ENCODE measurements at regions not wholly inside any gene's neighbourhood (a gene's known extent, or its start where the extent isn't known, plus 50 kb on each side); places are given as distances from the start of the nearest gene placed in this dataset.
A peak's percentile ranks its signal among the peaks of the same experiment; 100 is the strongest.

DNA sequence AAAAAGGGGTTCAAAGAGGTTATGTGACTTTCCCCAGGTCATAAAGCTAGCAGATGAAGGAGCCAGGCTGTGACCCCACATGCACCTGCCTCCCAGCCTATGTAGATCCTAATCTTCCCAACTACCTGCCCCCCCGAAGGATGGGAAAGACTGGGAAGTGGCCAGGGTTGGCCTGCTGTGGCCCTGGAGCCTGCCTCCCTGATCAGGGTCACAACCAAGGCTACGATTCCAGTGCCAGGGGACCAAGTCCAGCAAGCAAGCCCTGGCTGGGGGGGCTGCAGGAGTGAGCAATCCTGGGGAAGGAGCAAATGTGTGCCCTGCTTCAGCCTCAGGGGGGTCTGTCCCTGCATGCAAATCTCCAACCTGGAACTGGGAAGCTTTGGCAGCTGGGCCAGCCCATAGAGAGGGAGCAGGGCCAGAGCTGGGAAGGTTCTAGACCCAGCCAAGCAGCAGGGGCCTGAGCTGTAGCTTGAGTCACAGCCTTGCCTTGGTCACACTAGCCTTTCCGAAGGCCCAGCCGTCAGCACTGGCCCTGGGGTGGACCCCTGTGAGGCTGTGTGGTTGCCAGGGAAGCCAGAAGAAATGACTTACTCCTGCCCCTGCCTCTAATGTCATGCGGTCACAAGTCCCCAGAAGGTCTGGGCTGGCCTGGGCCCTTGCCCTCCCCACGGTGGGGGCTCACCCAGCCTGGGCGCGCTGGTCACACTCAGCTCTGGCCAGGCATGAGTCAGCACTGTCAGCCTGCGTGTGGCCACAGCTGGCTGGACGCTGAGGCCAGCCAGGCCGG lies 96.4 kb upstream of the ZMIZ1 start:
- peak overlapping the region; percentile 81 for H2AK5ac ChIP-seq (ENCODE audit: low read length)
- peak overlapping the region; percentile 59 for H3K23ac ChIP-seq (ENCODE audit: low read length)
- no peak overlapping the region for H3K4me2 ChIP-seq (ENCODE audit: low read length)
- no peaks in the 10 kb centered on the region for H3K27me3 ChIP-seq (ENCODE audit: insufficient read depth, low read length, poor library complexity)
- H3K18ac ChIP-seq (ENCODE audit: low read length): peak overlapping the region; percentile 42
- no peaks in the 10 kb centered on the region for H3K36me3 ChIP-seq (ENCODE audit: control insufficient read depth, insufficient read depth, low read length)
- H3K4me1 ChIP-seq (ENCODE audit: control insufficient read depth, low read depth, low read length): peaks cover 14% of the 10 kb centered on the region
- H3K9ac ChIP-seq (ENCODE audit: low read length): peak overlapping the region; percentile 81
- H3K27ac ChIP-seq (ENCODE audit: low read depth, low read length): peak overlapping the region; percentile 86
- no peaks in the 10 kb centered on the region for H3K79me1 ChIP-seq (ENCODE audit: low read length)
- H3K4me3 ChIP-seq (ENCODE audit: low read length): no peak overlapping the region
- H2BK5ac ChIP-seq (ENCODE audit: low read length): peak overlapping the region; percentile 94
- peak overlapping the region; percentile 97 for H3K4ac ChIP-seq (ENCODE audit: low read depth, low read length)
- peak overlapping the region; percentile 29 for H2BK120ac ChIP-seq (ENCODE audit: low read depth, low read length)
- H4K5ac ChIP-seq (ENCODE audit: low read length): peak overlapping the region; percentile 21
- H4K8ac ChIP-seq (ENCODE audit: low read depth, low read length): no peak overlapping the region
- WGBS (ENCODE audit: extremely low coverage, insufficient coverage, low lambda C conversion rate): no CpG with 5 or more reads among the region's 11 CpGs
- no peaks in the 10 kb centered on the region for H3K79me2 ChIP-seq (ENCODE audit: control insufficient read depth, insufficient read depth, low read length)
- H2BK15ac ChIP-seq (replicated peaks; ENCODE audit: low read depth): no peak overlapping the region
- peak; percentile 69 for DNase-seq
- H3K56ac ChIP-seq (ENCODE audit: low read length): peak overlapping the region; percentile 89

DNA sequence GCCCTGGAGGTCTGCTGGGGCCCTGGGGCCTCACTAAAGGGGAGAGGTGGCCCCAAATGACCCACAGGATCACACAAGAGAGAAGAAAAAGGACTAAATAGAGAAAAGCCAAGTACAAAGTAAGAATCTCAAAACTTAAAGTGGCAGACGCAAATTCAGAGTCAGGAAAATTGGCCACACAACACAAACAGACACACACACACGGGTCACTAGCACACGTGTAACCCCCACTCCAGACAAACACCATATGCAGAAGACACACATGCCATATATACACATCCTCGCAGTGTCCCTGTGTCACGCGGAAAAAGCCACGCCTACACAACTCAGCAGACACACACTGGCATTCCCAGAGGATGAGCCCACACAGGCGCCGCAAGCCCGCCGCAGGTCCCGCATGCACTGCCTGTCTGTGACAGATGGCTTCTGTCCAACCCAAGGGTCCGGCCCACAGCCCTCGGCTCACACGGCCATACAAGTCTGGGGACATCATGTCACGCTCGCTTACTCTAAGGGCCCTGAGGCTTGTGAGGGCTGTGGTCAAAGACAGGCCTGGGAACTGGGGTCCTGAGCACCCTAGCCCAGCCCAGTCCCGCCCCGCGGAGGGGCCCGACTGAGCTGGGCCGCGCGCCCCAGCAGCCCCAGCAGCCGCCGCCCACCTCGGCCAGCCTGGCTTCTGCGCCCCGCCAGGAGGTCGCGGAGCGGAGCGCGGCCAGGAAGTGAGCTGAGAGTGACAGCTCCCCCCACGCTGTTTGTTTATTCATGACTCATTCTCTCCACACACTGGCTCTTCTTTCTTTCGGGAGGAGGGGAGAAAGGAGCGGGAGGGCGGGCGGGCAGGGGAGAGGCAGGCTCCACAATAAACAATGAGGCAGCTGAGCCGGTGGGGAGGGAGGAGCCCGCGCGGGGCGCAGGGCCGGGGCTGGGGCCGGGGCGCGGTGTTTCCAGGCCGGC lies 95.5 kb upstream of the ZMIZ1 start:
- H3K27me3 ChIP-seq (ENCODE audit: insufficient read depth, low read length, poor library complexity): no peaks in the 10 kb centered on the region
- H3K4me1 ChIP-seq (ENCODE audit: control insufficient read depth, low read depth, low read length): peaks cover 14% of the 10 kb centered on the region
- H3K79me1 ChIP-seq (ENCODE audit: low read length): no peaks in the 10 kb centered on the region
- peak overlapping the region; percentile 21 for H4K5ac ChIP-seq (ENCODE audit: low read length)
- peak overlapping the region; percentile 65 for H3K4me2 ChIP-seq (ENCODE audit: low read length)
- H3K79me2 ChIP-seq (ENCODE audit: control insufficient read depth, insufficient read depth, low read length): no peaks in the 10 kb centered on the region
- H2BK15ac ChIP-seq (replicated peaks; ENCODE audit: low read depth): no peak overlapping the region
- peak overlapping the region; percentile 99 for H2AK5ac ChIP-seq (ENCODE audit: low read length)
- no peak overlapping the region for H4K8ac ChIP-seq (ENCODE audit: low read depth, low read length)
- peak overlapping the region; percentile 81 for H3K9ac ChIP-seq (ENCODE audit: low read length)
- peak overlapping the region; percentile 68 for H2BK120ac ChIP-seq (ENCODE audit: low read depth, low read length)
- peak overlapping the region; percentile 93 for H3K18ac ChIP-seq (ENCODE audit: low read length)
- H3K4ac ChIP-seq (ENCODE audit: low read depth, low read length): peak overlapping the region; percentile 97
- H3K23ac ChIP-seq (ENCODE audit: low read length): peak overlapping the region; percentile 59
- no peaks in the 10 kb centered on the region for H3K36me3 ChIP-seq (ENCODE audit: control insufficient read depth, insufficient read depth, low read length)
- no CpG with 5 or more reads among the region's 49 CpGs for WGBS (ENCODE audit: extremely low coverage, insufficient coverage, low lambda C conversion rate)
- DNase-seq: peak; percentile 98
- H3K4me3 ChIP-seq (ENCODE audit: low read length): no peak overlapping the region
- H3K56ac ChIP-seq (ENCODE audit: low read length): peak overlapping the region; percentile 89
- H2BK5ac ChIP-seq (ENCODE audit: low read length): peak overlapping the region; percentile 94
- peak overlapping the region; percentile 86 for H3K27ac ChIP-seq (ENCODE audit: low read depth, low read length)

DNA sequence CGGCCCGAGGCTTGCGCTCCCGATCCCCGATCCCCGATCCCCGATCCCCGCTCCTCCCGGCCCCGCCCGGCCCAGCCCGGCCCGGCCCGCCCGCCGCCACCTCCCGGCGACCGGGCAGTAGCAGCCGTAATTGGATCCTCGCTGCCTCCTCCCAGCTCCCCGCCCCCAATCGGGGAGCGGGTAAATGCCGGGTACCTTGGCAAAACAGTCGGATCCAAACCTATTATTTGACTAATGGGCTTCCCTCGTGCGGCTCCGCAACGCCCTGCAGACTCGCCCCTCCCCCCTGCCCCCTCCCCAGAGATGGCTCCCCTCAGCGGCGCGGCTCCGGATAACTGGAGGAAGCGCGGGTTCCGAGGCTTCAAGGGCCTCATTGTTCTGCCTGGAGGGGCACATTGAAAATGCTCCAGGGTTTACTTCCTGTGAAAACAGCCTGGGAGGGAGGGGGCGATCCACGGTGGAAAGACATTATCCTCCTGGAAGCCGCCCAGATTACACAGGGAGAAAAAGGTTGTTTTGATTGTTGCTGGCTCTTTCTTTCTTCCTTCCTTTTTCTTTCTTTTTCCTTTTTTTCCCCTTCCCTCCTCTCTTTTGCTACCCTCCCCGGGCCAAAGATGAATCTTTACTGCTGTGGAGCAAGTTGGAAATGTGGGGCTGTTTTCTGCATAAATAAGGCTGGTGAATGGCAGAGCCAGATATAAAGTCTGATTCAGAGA lies 94.7 kb upstream of the ZMIZ1 start:
- peak overlapping the region; percentile 68 for H2BK120ac ChIP-seq (ENCODE audit: low read depth, low read length)
- H3K4me2 ChIP-seq (ENCODE audit: low read length): peak overlapping the region; percentile 6
- peaks cover 14% of the 10 kb centered on the region for H3K4me1 ChIP-seq (ENCODE audit: control insufficient read depth, low read depth, low read length)
- H3K18ac ChIP-seq (ENCODE audit: low read length): peak overlapping the region; percentile 93
- no CpG with 5 or more reads among the region's 42 CpGs for WGBS (ENCODE audit: extremely low coverage, insufficient coverage, low lambda C conversion rate)
- H3K27ac ChIP-seq (ENCODE audit: low read depth, low read length): peak overlapping the region; percentile 86
- no peak overlapping the region for H3K4me3 ChIP-seq (ENCODE audit: low read length)
- H2BK5ac ChIP-seq (ENCODE audit: low read length): peak overlapping the region; percentile 52
- no peaks in the 10 kb centered on the region for H3K36me3 ChIP-seq (ENCODE audit: control insufficient read depth, insufficient read depth, low read length)
- H2AK5ac ChIP-seq (ENCODE audit: low read length): peak overlapping the region; percentile 9
- peak; percentile 95 for DNase-seq
- H4K5ac ChIP-seq (ENCODE audit: low read length): no peak overlapping the region
- H3K79me2 ChIP-seq (ENCODE audit: control insufficient read depth, insufficient read depth, low read length): no peaks in the 10 kb centered on the region
- H4K8ac ChIP-seq (ENCODE audit: low read depth, low read length): no peak overlapping the region
- peak overlapping the region; percentile 40 for H3K4ac ChIP-seq (ENCODE audit: low read depth, low read length)
- peak overlapping the region; percentile 45 for H3K9ac ChIP-seq (ENCODE audit: low read length)
- no peak overlapping the region for H3K23ac ChIP-seq (ENCODE audit: low read length)
- no peaks in the 10 kb centered on the region for H3K79me1 ChIP-seq (ENCODE audit: low read length)
- no peaks in the 10 kb centered on the region for H3K27me3 ChIP-seq (ENCODE audit: insufficient read depth, low read length, poor library complexity)
- H3K56ac ChIP-seq (ENCODE audit: low read length): peak overlapping the region; percentile 82
- no peak overlapping the region for H2BK15ac ChIP-seq (replicated peaks; ENCODE audit: low read depth)

DNA sequence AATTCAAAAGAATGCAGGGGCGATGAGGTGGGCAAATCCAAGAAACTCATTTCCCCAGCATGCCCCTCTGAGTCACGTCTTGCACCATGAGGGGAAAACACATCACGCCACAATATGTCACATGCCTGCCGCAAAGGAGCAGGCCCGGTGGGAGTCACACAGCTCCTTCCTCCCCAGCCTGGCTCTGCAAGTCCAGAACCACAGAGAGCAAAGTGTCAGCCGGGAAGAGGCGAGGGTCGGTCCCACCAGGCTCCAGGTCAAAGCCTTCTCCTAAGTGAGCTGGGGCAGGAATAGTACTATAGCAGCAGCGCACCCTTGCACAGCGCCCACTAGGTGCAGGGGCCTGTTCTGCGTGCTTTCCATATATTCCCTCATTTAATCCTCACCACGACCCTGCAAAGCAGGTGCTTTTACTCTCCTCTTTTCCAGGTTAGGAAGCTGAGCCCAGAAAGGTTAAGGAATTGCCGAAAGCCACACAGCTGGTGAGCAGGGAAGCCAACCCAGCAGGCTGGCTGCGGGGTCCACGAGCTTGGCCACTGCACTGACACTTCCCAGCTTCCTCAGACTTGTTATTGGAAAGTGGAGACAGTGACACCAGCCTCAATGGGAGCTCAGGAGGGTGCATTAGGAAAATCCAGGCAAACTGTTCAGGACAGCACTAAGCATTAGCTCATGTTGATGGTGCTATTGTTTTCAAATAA lies 94.0 kb upstream of the ZMIZ1 start:
- peak overlapping the region; percentile 6 for H3K4me2 ChIP-seq (ENCODE audit: low read length)
- H2BK120ac ChIP-seq (ENCODE audit: low read depth, low read length): peak overlapping the region; percentile 2
- no peaks in the 10 kb centered on the region for H3K79me1 ChIP-seq (ENCODE audit: low read length)
- peak; percentile 92 for DNase-seq
- H4K8ac ChIP-seq (ENCODE audit: low read depth, low read length): no peak overlapping the region
- no CpG with 5 or more reads among the region's 15 CpGs for WGBS (ENCODE audit: extremely low coverage, insufficient coverage, low lambda C conversion rate)
- no peak overlapping the region for H3K4me3 ChIP-seq (ENCODE audit: low read length)
- no peaks in the 10 kb centered on the region for H3K27me3 ChIP-seq (ENCODE audit: insufficient read depth, low read length, poor library complexity)
- H3K23ac ChIP-seq (ENCODE audit: low read length): no peak overlapping the region
- peak overlapping the region; percentile 45 for H3K9ac ChIP-seq (ENCODE audit: low read length)
- H3K56ac ChIP-seq (ENCODE audit: low read length): peak overlapping the region; percentile 82
- peak overlapping the region; percentile 86 for H3K27ac ChIP-seq (ENCODE audit: low read depth, low read length)
- H2AK5ac ChIP-seq (ENCODE audit: low read length): peak overlapping the region; percentile 9
- peak overlapping the region; percentile 93 for H3K18ac ChIP-seq (ENCODE audit: low read length)
- H2BK15ac ChIP-seq (replicated peaks; ENCODE audit: low read depth): no peak overlapping the region
- H2BK5ac ChIP-seq (ENCODE audit: low read length): peak overlapping the region; percentile 52
- H3K79me2 ChIP-seq (ENCODE audit: control insufficient read depth, insufficient read depth, low read length): no peaks in the 10 kb centered on the region
- peaks cover 14% of the 10 kb centered on the region for H3K4me1 ChIP-seq (ENCODE audit: control insufficient read depth, low read depth, low read length)
- no peak overlapping the region for H4K5ac ChIP-seq (ENCODE audit: low read length)
- no peaks in the 10 kb centered on the region for H3K36me3 ChIP-seq (ENCODE audit: control insufficient read depth, insufficient read depth, low read length)
- peak overlapping the region; percentile 40 for H3K4ac ChIP-seq (ENCODE audit: low read depth, low read length)

DNA sequence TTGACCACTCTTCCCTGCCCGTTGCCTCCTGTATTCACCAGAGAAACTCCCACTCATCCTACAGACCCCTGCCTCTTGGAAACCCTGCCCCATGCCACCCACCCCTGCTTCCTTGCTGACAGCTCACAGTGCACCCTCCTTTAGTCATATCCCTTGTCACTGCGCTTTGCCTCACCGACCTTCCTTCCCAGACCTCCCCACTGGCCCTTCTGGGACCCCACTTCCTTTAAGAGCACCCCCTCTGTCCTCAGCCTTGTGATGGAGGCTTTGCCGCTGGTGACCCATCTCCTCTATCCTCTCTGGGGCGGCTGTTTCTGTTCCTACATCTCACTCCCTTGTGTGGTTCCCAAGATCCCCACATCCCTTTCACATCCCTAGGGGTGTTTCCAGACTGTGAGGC lies 92.8 kb upstream of the ZMIZ1 start:
- no peak for DNase-seq
- Histone ChIP-seq H3K18ac (ENCODE audit: low read length) (no peak overlapping the region), H3K27me3 (ENCODE audit: insufficient read depth, low read length, poor library complexity) (no peaks in the 10 kb centered on the region), H2BK120ac (ENCODE audit: low read depth, low read length) (no peak overlapping the region), H2BK15ac (replicated peaks; ENCODE audit: low read depth) (no peak overlapping the region), H3K4me3 (ENCODE audit: low read length) (no peak overlapping the region), H3K4me1 (ENCODE audit: control insufficient read depth, low read depth, low read length) (peaks cover 14% of the 10 kb centered on the region), H4K8ac (ENCODE audit: low read depth, low read length) (no peak overlapping the region), H2BK5ac (ENCODE audit: low read length) (no peak overlapping the region), H3K4me2 (ENCODE audit: low read length) (no peak overlapping the region), H3K56ac (ENCODE audit: low read length) (no peak overlapping the region), H2AK5ac (ENCODE audit: low read length) (peak overlapping the region; percentile 65), H3K4ac (ENCODE audit: low read depth, low read length) (no peak overlapping the region), H3K36me3 (ENCODE audit: control insufficient read depth, insufficient read depth, low read length) (no peaks in the 10 kb centered on the region), H3K79me1 (ENCODE audit: low read length) (no peaks in the 10 kb centered on the region), H3K23ac (ENCODE audit: low read length) (no peak overlapping the region), H3K9ac (ENCODE audit: low read length) (no peak overlapping the region), H3K27ac (ENCODE audit: low read depth, low read length) (no peak overlapping the region), H3K79me2 (ENCODE audit: control insufficient read depth, insufficient read depth, low read length) (no peaks in the 10 kb centered on the region), H4K5ac (ENCODE audit: low read length) (no peak overlapping the region)
- no CpG with 5 or more reads among the region's 5 CpGs for WGBS (ENCODE audit: extremely low coverage, insufficient coverage, low lambda C conversion rate)

All from mesendoderm (in vitro differentiated cells).